Mucosa of stomach (tissue), 1 donor: ENCODE measurements at regions not wholly inside any gene's neighbourhood (a gene's known extent, or its start where the extent isn't known, plus 50 kb on each side); places are given as distances from the start of the nearest gene placed in this dataset.
"Not testable (repeated sequence)": the region's sequence is repeated elsewhere in the genome, so short reads cannot be mapped to it uniquely, and the experiment has no call there.

Source experiments
- H3K27me3 ChIP-seq: one replicate; pipeline ENCODE4 v1.7.0; 2013; ENCODE audit warnings: mild to moderate bottlenecking, low read length; ENCODE audit not compliant: control insufficient read depth, insufficient read depth
- H3K36me3 ChIP-seq: one replicate; pipeline ENCODE4 v1.7.0; 2013; ENCODE audit warnings: low read length; ENCODE audit not compliant: control insufficient read depth, insufficient read depth
- H3K4me1 ChIP-seq: one replicate; pipeline ENCODE4 v1.7.0; 2013; ENCODE audit warnings: mild to moderate bottlenecking, low read length; ENCODE audit not compliant: control insufficient read depth, insufficient read depth
- H3K4me3 ChIP-seq: one replicate; pipeline ENCODE4 v1.7.0; 2013; ENCODE audit warnings: low read length
- H3K9ac ChIP-seq: one replicate; pipeline ENCODE4 v1.7.0; 2013; ENCODE audit warnings: mild to moderate bottlenecking, low read length, moderate library complexity
- H3K9me3 ChIP-seq: one replicate; pipeline ENCODE4 v1.7.0; 2013; ENCODE audit warnings: mild to moderate bottlenecking, low read length, moderate library complexity; ENCODE audit not compliant: control insufficient read depth
- donor health status: Pancreatic carcinoma.

DNA sequence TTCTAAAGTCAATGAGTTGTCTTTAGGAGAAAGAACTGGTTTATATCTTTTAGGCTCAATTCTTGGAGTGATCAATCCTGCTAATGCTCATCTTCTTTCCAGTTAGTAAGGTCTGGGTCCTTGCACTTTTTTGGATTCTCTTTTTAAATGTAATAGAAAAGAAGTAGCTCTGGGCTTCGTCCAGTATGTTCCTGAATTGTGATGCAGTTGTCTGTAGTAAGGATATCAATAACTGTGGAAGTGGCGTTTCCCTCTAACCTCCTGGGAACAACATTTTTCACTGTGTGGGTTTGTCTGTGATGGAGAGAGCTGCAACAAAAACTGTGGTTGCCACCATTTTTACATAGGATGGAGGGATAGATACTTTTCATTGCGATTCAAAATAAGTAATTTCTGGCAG is 367.2 kb downstream of the USP25 start:
- H3K4me3 ChIP-seq, result no peak overlapping the region
- H3K9ac ChIP-seq, result no peak overlapping the region
- H3K36me3 ChIP-seq, result no peaks in the 10 kb centered on the region
- H3K4me1 ChIP-seq, result no peaks in the 10 kb centered on the region
- H3K27me3 ChIP-seq, result no peaks in the 10 kb centered on the region
- no peaks in the 10 kb centered on the region for H3K9me3 ChIP-seq

DNA sequence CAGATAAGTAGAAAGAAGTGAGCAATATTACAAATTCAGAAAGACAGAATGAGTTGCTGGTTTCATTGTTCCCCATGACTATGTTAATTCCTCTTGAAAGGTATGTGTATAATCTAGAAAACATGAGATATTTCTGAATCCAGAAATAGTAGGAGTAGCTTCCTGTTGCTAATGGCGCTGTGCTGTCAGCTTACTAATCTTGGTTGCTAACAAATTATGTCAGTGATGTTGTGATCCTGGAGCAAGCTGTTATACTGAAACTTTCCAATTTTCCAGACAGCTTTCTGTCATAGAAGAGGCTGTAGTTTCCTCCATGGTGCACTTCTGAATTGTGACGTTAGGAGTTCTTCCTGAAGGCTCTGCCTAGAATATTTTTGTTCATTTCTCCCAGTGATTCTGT is 372.3 kb downstream of the USP25 start:
- Histone ChIP-seq H3K36me3 (no peaks in the 10 kb centered on the region), H3K27me3 (no peaks in the 10 kb centered on the region), H3K4me1 (no peaks in the 10 kb centered on the region), H3K9ac (no peak overlapping the region), H3K4me3 (no peak overlapping the region), H3K9me3 (no peaks in the 10 kb centered on the region)

DNA sequence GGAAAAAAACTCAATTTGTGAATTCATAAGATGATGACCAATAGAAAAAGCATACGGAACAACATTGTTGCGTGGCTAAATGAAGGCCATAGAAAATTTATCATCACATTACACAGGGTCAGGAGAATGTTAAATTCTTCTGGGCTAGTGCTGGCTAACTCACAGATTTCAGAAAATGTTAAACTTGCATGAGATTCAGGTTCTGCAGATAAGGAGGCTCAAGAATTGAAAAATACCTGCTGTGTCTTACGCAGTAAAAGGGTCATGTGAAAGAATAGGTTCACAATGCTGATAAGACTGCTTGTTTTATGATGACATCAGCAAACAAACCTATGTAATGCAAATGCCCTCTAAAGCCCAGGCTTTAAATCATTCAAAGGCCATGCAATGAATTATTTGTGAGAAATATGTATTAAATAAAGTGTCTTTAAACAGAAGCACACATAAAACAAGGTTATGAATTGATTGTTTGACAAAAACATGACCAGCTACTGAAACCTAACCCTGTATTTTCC is 378.8 kb downstream of the USP25 start:
- Histone ChIP-seq H3K9me3 (no peaks in the 10 kb centered on the region), H3K4me1 (no peaks in the 10 kb centered on the region), H3K4me3 (no peak overlapping the region), H3K9ac (no peak overlapping the region), H3K27me3 (peaks cover 3% of the 10 kb centered on the region), H3K36me3 (no peaks in the 10 kb centered on the region)

DNA sequence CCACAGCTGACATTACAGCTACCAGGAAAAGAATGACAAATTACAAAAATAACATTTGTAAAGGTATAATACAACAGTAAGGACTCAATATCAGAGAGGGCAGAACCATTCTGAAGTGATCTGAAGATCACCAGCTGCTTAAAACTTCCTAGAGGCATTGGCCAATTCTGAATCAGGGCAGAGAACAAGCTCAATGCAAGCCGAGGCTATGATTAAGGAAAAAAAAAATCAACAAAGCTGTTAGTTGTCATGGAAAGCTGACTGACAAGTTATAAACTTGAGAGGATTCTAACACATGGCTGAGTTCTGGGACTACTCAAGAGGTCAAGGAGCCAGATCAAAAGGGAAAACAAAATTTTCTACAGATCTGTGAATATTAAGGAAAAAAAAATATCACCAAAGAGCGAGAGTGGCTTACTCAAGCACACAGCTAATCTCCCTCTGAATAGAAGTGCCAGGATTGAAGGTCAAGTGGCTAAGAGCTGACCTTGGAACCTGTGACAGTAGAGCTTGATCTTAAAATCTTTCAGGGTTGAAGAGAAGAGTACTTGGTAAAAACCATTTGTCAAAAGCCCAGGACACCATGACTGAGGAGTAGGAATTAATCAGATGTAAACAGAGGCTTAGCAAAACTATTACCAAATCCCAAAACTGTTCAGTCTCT is 383.4 kb downstream of the USP25 start:
- Histone ChIP-seq H3K36me3 (no peaks in the 10 kb centered on the region), H3K27me3 (no peaks in the 10 kb centered on the region), H3K9ac (no peak overlapping the region), H3K4me1 (no peaks in the 10 kb centered on the region), H3K4me3 (no peak overlapping the region), H3K9me3 (no peaks in the 10 kb centered on the region)

DNA sequence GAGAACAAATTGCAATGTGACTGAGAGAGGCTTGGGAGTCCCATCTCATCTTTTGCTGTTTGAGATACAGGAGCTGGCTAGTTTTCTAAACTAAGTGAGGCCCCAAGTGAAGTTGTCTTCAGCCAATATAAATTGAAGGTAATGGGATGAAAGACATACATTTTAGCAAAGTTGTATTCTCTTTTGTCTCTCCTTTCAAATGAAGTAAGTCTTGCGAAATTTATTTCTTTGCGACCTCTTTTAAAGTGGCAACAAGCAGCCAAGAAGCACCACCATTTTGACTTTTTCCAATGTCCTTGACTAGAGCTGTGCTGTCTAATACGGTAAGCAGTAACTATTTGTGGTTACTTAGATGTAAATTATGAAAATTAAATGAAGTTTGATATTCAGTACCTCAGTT is 385.7 kb downstream of the USP25 start:
- Histone ChIP-seq H3K36me3 (no peaks in the 10 kb centered on the region), H3K4me1 (no peaks in the 10 kb centered on the region), H3K9ac (no peak overlapping the region), H3K9me3 (no peaks in the 10 kb centered on the region), H3K27me3 (no peaks in the 10 kb centered on the region), H3K4me3 (no peak overlapping the region)

DNA sequence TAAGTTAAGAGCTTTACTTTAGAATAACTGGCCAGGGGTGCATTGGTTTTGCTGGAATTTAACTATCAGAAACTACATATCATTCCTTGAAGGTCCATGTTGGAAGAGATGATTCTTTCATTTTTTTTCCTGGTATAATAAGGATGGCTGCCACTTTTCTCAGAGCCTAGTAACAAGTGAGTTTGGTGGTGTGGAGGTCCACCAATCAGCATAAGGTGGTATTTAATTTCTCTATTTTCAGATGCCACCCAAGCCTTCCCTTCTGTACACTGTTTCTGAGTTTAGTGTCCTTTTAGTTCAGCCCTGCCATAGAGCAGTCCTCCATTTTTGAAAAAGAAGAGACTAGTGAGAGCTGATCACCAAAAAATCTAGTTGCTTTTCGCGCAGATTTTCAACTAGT is 386.3 kb downstream of the USP25 start:
- no peaks in the 10 kb centered on the region for H3K9me3 ChIP-seq
- no peaks in the 10 kb centered on the region for H3K4me1 ChIP-seq
- no peak overlapping the region for H3K9ac ChIP-seq
- no peak overlapping the region for H3K4me3 ChIP-seq
- H3K36me3 ChIP-seq, result no peaks in the 10 kb centered on the region
- H3K27me3 ChIP-seq, result no peaks in the 10 kb centered on the region

DNA sequence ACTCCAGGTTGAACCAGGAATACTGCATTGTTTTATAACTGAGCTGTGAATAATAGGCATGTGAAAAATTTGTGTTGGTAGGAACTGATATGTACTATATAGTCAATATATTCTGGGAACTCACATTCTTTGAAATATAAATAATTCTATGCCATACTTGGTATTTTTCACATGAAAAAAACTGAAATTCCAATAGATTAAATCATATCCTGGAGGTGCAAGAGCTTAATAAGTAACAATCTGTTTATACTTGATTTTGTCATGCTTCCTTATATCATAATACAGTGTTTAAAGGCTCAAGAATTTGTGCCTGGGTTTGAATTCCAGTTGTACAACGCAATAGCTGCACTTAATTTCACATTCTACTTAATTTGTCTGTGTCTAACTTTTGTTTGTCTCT is 387.0 kb downstream of the USP25 start:
- Histone ChIP-seq H3K36me3 (no peaks in the 10 kb centered on the region), H3K27me3 (no peaks in the 10 kb centered on the region), H3K4me3 (no peak overlapping the region)

DNA sequence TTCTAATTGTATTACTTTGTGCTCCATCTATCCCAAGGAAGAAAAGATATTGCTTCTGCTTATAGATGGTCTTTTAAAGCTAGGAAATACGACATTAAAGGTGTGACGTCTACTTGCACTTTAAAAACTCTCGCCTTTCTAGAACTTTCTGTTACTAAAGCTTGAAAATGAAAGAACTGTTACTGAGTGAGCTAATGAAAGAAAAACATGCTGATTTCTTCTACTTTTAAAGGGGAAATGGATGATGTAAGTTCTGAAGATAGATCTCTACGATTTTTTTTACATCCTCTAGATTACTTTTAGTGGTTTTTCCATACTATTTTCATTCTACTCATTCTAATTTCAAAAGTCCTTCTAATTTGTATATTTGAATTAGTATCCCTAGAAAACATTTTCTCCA is 387.5 kb downstream of the USP25 start:
- no peaks in the 10 kb centered on the region for H3K27me3 ChIP-seq
- H3K4me3 ChIP-seq, result no peak overlapping the region
- no peak overlapping the region for H3K9ac ChIP-seq

More for the DNA sequence above, 387.0 kb downstream of the USP25 start:
- H3K9ac ChIP-seq, result no peak overlapping the region
- H3K9me3 ChIP-seq, result no peaks in the 10 kb centered on the region
- no peaks in the 10 kb centered on the region for H3K4me1 ChIP-seq

DNA sequence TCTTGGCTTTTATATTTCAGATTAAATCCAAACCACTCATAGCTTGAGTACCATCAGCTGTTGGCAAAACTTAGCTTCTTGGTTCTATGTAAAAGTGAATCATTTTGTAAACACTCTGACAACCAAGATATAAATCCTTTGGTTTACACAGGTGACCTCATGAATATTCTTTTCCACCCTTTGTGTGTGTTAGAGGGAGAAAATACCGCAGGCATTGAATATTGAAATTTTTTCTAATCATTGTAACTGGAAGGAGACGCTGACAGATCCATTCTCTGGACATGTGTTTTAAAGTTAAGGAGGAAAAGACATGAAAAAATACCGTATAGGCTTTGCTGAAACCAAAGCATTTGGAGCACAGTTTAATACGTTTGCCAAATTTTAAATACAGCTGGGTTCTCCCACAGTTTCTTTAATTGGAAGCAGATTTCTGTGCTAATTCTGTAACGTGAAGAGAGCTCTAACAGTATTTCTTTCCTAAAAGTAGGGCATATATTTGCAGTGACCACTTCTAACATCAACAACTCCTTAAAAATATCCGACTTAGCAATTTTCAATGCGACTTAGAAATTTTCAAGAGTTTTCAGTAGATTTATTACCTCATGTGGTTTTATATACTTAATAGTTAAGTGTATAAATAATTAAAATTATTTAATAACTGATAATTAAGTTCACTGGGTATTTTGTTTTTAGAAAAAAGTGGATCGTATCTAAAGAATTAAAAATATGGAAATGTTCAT is 388.2 kb downstream of the USP25 start:
- H3K36me3 ChIP-seq, result no peaks in the 10 kb centered on the region

More for the DNA sequence above, 387.5 kb downstream of the USP25 start:
- Histone ChIP-seq H3K36me3 (no peaks in the 10 kb centered on the region), H3K4me1 (no peaks in the 10 kb centered on the region), H3K9me3 (no peaks in the 10 kb centered on the region)

DNA sequence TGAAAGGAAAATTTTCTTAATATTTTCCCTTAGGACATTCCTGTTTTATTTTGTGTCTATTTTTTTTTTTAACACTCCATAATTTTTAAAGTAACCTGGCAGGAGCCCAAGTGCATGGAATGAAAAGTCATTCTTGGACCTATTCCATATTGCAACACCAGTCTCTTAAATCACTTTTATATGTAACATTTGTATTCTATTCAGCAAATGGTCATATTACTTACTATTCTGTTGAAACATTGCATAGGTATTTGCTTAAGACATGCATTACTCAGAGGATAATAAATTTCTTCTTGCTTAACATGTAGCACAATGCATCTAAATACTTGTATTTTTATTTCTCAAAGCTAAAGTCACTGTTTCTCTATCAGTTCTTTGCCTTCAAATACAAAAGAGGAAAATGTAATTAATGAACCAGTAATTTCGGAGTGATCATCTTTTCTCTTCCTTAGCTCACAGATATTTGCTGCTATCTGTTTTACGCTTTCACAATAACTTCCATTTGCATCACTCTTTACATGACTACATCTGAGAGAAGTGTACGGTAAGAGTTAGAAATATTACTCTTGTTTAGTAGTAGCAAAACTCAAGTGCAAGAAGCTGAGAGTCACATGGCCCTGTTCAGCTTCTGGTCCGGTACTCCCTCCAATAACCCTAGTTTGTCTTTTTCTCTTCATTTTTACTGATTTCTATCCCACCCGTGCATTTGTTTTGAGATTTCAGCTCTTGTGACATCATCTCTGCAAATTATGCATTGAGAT is 394.8 kb downstream of the USP25 start:
- Histone ChIP-seq H3K36me3 (no peaks in the 10 kb centered on the region), H3K9ac (no peak overlapping the region), H3K9me3 (no peaks in the 10 kb centered on the region), H3K4me3 (no peak overlapping the region), H3K4me1 (no peaks in the 10 kb centered on the region), H3K27me3 (no peaks in the 10 kb centered on the region)

More for the DNA sequence above, 388.2 kb downstream of the USP25 start:
- Histone ChIP-seq H3K9me3 (no peaks in the 10 kb centered on the region), H3K4me3 (no peak overlapping the region), H3K9ac (no peak overlapping the region), H3K27me3 (no peaks in the 10 kb centered on the region), H3K4me1 (no peaks in the 10 kb centered on the region)

DNA sequence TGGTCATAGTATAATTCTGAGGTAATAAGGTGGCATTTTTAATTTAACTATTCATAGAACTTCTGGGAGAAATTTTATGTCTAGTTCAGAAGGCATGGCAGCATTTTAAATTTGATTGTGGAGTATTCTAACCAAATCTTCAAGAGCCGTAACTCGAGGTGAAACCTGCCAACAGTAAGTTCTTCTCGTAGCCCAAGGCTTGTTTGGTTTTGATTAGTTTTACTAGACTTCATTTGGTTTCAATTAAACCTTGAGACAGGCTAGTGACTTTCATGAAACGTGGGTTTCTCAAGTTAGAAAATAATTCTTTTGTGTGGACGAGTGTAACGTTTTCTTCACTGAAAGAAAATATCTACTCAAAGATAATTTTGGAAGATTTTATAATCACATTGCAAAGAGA is 395.5 kb downstream of the USP25 start:
- Histone ChIP-seq H3K4me1 (no peaks in the 10 kb centered on the region), H3K36me3 (no peaks in the 10 kb centered on the region), H3K9me3 (no peaks in the 10 kb centered on the region), H3K9ac (no peak overlapping the region), H3K27me3 (no peaks in the 10 kb centered on the region), H3K4me3 (no peak overlapping the region)

DNA sequence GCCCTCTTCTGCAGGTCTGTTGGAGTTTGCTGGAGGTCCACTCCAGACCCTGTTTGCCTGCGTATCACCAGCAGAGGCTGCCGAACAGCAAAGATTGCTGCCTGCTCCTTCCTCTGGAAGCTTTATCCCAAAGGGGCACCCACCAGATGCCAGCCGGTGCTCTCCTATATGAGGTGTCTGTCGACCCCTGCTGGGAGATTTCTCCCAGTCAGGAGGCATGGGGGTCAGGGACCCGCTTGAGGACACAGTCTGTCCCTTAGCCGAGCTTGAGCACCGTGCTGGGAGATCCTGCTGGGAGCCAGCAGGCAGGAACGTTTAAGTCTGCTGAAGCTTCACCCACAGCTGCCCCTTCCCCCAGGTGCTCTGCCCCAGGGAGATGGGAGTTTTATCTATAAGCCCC is 402.7 kb downstream of the USP25 start:
- H3K9ac ChIP-seq, H3K4me3 ChIP-seq, H3K27me3 ChIP-seq, H3K9me3 ChIP-seq, H3K4me1 ChIP-seq, H3K36me3 ChIP-seq: not testable (repeated sequence)
